DMS53 treated with DMSO at 0.1 percent for 48 hours (cell line): ENCODE measurements at regions not wholly inside any gene's neighbourhood (a gene's known extent, or its start where the extent isn't known, plus 50 kb on each side); places are given as distances from the start of the nearest gene placed in this dataset.
"Not testable (repeated sequence)": the region's sequence is repeated elsewhere in the genome, so short reads cannot be mapped to it uniquely, and the experiment has no call there.

Experiments
- DNase-seq: peaks from one replicate; lab custom pipeline; 2025; ENCODE audit not compliant: unreplicated experiment; lab: John Stamatoyannopoulos, UW

DNA sequence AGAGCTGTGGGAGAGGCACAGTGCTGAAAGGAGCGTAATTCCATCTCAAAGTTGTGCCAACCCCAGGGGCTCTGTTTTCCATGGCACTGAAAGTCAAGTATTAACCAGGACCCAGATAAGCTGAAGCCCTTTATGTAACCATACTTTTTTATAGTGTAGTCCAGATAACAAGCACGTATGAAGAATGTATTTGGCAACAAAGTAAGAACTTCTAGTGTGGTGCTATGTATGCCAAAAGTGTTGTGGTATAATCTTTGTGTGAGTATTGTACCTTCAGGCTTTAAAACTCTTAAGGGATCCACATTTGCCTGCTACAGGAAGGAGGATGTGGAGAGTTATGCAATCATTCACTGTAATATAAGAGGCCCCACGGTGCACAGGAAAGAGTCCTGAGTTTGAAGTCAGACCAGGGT, 129.4 kb downstream of the IBTK start:
- no peak for DNase-seq

DNA sequence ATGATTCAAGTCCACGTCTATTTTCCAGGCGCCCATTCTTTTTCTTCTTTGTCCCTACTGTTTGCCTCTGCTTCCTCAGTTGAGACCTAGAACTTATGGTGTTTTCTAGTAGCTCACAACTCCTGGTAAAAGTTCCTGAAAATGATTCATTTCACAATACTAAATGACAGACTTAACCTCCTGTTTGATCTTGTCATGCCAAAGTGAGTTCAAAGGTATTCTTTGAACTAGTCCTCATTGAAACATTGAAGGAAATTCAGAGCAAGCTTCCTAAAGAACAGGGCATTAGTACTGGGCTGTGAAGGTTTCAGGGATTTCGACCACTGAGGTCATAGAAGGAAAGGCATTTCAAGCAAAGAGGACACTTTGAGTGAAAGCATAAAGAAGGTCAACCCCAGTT, 132.8 kb downstream of the IBTK start:
- DNase-seq: no peak

DNA sequence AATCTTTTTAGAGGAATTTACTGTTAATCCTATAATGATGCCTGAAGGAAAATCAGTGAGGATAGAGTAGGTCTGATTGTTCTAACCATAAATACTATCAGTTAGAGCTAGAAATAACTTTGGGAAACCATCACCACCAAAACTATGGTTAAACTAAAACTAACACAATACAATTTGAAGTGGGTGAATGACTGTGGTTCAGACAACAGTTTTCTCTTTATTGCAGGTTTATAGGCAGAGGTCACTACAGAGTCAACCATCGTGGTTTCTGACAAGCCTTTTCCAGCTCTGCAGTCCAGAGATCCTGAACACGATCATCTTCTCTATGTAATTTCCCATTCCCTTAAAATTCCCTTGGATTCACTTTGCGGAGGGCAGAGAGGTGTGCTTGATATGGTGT, 134.3 kb downstream of the IBTK start:
- DNase-seq: no peak

DNA sequence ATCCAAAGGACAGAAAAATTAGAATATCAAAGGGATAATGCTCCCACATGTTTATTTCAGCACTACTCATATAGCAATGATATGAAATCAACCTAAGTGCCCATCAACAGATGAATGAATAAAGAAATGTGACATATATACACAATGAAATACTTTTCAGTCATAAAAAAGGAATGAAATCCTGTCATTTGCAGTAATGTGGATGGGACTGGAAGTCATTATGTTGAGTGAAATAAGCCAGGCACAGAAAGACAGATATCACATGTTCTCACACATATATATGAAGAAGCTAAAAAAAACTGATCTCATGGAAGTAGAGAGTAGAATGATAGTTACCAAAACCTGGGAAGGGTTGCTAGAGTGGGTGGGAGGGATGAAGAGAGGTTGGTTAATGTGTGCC, 135.7 kb downstream of the IBTK start:
- DNase-seq: no peak

DNA sequence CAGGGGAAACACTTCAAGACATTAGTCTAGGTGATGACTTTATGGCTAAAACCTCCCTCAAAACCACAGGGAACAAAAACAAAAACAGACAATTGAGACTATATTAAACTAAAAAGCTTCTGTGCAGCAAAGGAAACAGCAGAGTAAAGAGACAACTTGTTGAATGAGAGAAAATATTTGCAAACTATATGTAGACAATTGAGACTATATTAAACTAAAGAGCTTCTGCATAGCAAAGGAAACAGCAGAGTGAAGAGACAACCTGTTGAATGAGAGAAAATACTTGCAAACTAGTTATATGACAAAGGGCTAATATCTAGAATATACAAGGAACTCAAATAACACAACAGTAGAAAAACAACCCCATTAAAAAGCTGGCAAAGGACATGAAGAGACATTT, 136.4 kb downstream of the IBTK start:
- DNase-seq: no peak

DNA sequence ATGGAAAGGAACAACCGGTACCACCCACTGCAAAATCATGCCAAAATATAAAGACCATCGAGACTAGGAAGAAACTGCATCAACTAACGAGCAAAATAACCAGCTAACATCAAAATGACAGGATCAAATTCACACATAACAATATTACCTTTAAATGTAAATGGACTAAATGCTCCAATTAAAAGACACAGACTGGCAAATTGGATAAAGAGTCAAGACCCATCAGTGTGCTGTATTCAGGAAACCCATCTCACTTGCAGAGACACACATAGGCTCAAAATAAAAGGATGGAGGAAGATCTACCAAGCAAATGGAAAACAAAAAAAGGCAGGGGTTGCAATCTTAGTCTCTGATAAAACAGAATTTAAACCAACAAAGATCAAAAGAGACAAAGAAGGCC, 144.4 kb downstream of the IBTK start:
- not testable (repeated sequence) for DNase-seq

DNA sequence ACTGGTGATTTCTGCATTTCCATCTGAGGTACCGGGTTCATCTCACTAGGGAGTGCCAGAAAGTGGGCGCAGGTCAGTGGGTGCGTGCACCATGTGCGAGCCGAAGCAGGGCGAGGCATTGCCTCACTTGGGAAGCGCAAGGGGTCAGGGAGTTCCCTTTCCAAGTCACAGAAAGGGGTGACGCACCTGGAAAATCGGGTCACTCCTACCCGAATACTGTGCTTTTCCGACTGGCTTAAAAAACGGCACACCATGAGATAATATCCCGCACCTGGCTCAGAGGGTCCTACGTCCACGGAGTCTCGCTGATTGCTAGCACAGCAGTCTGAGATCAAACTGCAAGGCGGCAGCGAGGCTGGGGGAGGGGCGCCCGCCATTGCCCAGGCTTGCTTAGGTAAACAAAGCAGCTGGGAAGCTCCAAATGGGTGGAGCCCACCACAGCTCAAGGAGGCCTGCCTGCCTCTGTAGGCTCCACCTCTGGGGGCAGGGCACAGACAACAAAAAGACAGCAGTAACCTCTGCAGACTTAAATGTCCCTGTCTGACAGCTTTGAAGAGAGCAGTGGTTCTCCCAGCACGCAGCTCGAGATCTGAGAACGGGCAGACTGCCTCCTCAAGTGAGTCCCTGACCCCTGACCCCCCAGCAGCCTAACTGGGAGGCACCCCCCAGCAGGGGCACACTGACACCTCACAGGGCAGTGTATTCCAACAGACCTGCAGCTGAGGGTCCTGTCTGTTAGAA, 146.0 kb downstream of the IBTK start:
- DNase-seq: not testable (repeated sequence)

DNA sequence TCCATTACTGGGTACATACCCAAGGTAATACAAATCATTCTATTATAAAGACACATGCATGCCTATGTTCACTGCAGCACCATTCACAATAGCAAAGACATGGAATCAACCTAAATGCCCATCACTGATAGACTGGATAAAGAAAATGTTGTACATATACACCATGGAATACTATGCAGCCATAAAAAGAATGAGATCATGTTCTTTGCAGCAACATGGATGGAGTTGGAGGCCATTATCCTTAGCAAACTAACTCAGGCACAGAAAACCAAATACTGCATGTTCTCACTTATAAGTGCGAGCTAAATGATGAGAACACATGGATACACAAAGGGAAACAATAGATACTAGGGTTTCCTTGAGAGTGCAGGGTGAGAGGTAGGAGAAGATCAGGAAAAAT, 146.8 kb downstream of the IBTK start:
- DNase-seq: not testable (repeated sequence)

DNA sequence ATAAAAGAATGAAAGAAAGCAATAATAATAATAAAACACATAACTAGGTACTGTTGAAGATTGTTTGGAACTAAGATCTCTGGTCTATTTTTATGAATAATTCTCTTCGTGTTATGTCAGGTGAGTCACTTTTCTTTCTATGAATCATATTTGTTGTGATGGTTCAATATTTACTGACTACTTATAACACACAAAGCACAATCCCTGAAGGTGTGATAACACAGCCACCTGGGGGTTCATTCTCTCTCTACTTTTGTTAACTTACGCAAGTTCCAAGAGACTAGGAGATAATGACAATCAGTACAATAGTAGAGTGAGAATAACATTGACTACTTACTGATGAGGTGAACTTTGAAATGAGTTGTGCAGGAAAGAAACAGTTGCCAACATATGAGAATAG, 149.9 kb downstream of the IBTK start:
- DNase-seq: peak; percentile 87

DNA sequence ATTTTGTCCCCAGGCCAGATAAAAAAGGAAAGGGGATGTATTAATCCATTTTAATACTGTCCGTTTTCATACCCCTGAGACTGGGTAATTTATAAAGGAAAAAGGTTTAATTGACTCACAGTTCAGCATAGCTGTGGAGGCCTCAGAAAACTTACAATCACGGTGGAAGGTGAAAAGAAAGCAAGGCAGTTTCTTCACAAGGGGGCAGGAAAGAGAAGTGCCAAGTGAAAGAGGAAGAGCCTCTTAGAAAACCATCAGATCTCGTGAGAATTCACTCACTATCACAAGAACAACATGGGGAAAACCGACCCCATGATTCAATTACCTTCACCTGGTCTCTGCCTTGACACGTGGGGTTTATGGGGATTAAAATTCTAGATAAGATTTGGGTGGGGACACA, 152.5 kb downstream of the IBTK start:
- DNase-seq: no peak

DNA sequence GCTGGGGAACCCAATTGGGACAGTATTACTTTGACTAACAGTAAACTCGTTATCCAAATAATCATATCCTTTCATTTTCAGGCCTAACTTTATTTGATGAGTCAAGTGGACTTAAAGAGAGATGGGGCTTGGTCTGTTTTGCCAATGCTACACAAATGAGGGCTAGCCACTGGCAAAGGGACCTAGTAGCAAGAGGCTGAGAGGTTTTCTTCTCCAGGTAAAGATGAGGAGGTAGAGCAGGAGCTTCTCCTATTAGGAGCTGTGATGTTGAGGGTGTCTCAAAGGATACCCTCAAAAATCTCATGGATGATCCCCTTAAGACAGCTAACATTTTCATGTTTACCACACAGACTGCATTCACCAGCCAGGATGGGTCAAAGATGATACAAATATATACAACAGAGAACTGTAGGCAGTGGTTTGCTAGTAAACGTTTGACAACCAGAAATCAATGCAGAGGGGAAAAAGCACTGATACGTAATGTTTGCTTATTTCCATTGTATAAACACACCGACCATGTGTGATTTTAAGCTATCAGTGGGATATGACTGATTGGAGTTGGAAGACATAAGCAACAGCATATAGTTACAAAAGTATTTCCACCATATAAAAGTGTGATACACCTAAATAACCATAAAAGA, 153.3 kb downstream of the IBTK start:
- DNase-seq: peak; percentile 16

DNA sequence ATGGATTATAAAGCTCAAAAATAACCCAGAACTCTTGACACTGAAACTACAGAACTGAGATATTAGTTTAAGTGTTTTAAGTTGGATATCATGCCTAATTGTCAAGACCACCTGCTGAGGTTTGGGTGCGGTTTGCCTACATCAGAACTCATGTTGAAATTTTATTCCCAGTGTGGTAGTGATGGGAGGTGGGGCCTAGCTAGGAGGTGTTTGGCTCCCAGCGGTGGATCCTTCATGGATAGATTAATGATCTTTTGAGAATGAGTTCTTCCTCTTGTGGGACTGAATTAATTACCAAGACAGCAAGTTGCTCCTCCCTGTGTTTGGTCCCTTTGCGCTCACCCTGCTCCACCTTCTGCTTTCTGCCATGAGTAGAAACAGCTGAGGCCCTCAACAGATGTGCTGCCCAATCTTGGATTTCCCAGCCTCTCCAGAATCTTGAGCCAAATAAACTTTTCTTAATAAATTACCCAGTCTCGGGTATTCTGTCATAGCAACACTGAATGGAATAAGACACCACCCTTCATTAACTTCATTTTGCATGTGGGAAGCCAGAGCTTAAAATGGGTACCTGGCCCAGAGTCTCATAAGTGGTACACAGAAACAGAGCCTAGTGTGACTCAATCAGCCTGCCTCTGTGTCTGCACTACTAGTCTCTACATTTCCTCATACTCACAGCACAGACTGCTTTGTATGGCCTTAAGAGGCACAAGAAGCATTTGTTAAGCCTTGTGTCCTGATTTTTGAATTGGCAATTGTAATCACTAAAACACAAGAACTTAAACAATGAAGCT, 158.4 kb downstream of the IBTK start:
- DNase-seq: peak; percentile 27

DNA sequence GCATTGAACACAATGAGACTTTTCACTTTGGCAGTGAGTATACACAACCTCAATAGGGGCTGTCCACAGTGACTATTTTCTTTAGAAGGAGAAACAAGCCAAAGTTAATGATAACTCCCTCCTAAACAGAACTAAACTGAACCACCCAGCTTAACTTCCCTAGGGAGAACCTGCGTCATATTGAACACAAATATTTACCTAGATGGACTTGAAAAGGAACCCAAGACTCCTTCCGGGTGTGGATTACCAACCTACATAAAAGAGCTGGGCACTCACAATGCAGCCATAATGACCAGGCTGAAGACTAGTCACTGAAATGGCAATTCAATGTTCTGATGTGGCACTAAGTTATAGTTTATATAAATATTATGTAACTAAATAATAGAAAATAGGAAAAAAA, 160.6 kb downstream of the IBTK start:
- DNase-seq: peak; percentile 74

DNA sequence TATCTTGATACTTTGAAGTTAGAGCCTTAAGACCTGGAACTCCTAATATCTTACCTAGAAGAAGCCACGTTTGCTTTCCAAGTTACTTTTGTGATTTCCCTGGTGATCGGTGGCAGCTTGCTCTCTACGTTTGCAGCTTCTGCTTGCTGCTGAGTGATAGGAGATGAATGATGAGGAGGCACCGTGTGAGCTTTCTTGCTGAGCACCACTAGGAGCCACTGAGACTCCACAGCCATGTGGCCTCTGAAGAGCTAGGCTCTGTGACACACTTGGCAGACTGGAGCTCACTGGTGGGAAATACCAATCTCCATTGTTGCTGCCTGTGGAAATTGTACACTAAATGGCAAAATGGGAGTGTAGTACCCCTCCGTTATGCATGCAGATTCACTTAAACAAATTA, 161.8 kb downstream of the IBTK start:
- no peak for DNase-seq

DNA sequence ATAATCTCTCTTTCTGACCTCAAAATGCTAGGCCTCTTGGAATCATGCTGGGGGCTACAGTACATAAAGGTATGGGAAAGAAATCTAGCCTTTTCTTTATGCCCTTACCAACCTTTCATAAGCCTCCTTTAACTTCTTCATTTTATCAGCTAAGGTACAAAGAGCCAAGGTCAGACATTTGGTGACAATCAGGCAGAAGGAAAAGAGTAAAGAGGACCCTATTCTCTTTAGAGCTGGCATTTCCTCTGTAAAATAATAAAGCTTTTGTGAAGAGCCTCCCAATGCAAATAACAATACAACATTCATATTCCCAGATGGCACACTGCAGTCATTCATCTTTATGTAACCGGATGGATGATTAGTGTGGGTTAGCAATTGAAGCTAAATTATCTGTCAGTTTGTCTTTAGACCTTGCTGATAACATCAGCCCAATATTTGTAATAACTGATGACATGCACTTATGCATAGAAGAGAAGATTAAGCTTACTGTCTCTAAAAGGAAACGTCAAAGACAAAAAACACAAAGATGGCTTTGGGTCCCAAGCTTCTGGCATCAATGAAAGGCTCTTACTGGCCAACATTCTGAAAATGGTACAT, 163.1 kb downstream of the IBTK start:
- peak; percentile 33 for DNase-seq

DNA sequence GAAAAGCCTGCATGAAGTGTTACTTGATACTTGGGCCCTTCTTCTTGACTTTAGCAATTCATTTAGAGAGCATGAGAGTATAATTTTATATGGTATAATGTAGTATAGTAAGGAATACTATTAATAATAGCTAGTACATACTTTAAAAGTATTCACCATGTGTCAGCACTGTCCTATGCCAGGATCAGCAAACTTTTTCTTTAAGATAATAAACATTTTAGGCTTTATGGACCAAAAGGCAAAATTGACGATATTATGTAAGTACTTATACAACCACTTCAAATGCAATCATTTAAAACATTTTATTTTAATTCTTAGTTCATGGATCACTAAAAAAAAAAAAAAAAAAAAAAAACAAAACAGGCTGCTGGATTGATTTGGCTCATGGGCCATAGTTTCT, 163.9 kb downstream of the IBTK start:
- DNase-seq: no peak

DNA sequence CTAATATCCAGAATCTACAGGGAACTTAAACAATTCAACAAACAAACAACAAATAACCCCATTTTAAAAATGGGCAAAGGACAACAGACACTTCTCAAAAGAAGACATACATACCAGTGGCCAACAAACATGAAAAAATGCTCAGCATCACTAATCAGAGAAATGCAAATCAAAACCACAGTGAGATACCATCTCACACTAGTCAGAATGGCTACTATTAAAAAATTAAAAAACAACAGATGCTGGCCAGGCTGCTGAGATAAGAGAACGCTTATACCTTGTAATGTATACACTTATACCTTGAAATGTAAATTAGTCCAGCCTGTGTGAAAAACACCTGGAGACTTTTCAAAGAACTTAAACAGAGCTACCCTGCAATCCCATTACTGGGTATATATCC, 166.8 kb downstream of the IBTK start:
- no peak for DNase-seq

DNA sequence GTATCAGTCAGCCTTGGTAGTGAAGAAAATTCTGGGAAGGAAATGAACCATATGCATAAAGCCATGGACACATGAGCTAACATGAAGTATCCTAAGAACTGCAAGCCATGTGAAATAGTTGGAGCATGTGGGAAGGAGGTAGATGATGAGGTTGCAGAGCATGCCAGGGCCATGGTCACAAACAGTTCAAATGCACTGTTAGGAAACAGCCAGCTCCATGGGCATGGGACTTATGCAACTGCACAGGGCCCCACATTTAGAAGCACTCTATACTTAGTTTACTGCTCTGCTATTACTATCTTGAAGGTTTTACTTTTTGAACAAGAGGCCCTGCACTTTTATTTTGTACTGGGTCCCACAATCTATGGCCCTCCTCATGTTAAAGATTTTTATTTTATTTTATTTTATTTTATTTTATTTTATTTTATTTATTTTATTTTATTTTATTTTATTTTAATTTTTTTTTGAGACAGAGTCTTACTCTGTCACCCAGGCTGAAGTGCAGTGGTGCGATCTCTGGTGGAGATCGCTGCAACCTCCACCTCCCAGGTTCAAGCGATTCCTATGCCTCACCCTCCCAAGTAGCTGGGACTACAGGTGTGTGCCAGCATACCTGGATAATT, 169.1 kb downstream of the IBTK start:
- DNase-seq: no peak

DNA sequence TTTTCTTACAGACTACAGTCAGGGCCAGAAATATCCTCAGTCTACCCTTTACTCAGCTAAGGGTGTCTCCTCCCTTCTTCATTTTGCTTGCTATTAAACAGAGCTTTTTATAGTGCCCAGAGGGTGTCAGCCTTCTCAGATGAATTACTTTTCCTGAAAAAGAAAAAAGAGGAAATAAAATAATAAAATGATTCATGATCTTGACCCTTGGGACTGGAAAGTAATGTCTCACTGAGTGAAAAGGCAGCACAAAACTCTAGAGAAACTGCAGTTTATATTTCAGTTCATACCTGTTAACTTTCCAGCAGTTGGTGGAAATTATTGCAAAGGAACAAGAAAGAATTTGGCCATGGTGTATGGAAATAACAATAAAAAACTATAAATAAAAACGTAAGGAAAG, 170.6 kb downstream of the IBTK start:
- no peak for DNase-seq

DNA sequence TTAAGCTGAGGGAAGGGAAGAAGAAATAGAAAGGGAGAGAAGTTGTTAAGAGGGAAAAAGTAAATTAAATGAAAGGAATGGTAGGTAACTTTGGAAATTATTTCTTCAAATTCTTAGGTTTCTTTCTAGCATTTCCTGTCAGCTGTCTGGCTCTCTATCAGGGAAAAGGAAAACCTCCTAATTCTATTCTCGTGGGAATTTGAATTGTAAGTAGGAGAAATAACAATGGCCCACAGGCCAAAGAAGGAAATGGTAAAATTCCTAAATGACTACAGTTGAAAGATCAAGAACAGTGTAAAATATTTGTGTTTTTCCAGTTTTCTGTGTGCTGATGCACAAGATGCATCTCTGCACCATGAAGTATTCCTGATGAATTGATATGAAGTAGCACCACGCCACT, 173.0 kb downstream of the IBTK start:
- no peak for DNase-seq

DNA sequence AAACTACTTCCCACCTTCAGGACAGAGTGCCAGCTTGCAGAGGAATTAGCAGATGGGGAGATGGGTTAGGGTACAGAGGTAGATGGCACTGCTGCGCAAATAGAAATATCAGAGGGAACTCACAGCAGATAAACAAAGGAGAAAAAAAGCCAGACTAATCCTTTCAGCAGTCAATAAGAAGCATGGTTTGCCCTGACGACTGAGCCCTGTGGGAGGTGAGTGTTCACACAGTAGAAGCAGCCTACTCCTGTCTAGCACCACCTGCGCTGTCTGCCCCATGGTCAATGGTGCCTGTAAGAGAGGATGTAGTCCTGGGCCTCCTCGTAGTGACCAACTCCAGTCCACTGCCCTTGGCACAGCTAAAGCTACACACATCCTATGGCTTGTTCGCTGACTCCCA, 174.1 kb downstream of the IBTK start:
- no peak for DNase-seq
